ENCODE measurements at regions not wholly inside any gene's neighbourhood (a gene's known extent, or its start where the extent isn't known, plus 50 kb on each side); places are given as distances from the start of the nearest gene placed in this dataset.

DNA sequence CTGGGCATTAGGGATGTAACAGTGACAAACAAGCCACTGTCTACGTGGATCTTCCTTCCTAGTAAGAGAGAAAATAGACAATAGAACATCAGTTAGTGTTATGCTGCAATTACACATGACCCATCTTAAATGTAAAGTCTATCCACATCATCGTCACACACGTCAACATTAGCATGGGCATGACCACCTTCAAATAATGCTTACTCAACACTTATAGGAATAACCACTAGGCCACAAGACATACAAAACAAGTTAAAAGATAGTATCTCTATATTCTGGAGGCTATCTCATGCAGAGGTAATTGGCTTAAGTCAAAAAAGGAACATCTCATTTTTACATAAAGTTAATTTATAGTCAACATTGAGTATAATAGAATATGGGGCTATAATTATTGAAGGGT lies 156.5 kb downstream of the MOXD1 start:
- TF ChIP-seq, protein P1, sequence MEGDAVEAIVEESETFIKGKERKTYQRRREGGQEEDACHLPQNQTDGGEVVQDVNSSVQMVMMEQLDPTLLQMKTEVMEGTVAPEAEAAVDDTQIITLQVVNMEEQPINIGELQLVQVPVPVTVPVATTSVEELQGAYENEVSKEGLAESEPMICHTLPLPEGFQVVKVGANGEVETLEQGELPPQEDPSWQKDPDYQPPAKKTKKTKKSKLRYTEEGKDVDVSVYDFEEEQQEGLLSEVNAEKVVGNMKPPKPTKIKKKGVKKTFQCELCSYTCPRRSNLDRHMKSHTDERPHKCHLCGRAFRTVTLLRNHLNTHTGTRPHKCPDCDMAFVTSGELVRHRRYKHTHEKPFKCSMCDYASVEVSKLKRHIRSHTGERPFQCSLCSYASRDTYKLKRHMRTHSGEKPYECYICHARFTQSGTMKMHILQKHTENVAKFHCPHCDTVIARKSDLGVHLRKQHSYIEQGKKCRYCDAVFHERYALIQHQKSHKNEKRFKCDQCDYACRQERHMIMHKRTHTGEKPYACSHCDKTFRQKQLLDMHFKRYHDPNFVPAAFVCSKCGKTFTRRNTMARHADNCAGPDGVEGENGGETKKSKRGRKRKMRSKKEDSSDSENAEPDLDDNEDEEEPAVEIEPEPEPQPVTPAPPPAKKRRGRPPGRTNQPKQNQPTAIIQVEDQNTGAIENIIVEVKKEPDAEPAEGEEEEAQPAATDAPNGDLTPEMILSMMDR (IDR thresholded peaks at IDR 0.05; ENCODE audit: low read length) = no peak
- TF ChIP-seq EZH2 (IDR thresholded peaks at IDR 0.05; ENCODE audit: borderline replicate concordance, low read length) = no peak
